Keratinocyte (primary cell): ENCODE measurements at regions not wholly inside any gene's neighbourhood (a gene's known extent, or its start where the extent isn't known, plus 50 kb on each side); places are given as distances from the start of the nearest gene placed in this dataset.

Source experiments
- DNase-seq: peaks from one replicate; pipeline ENCODE4 v3.0.0-alpha.2; 2011; ENCODE audit warnings: low read depth, missing footprints, low spot score
- FAIRE-seq: peaks from 2 replicates; lab custom pipeline; 2011; peaks lifted over from hg19 to GRCh38; lab: Jason Lieb, UNC
- H2AFZ ChIP-seq: 2 replicates; pipeline ENCODE4 v1.6.0; 2012; ENCODE audit warnings: low read length, control low read depth, inconsistent platforms; ENCODE audit not compliant: control insufficient read depth
- H3K27ac ChIP-seq: 2 replicates; pipeline ENCODE4 v1.5.1; 2011; ENCODE audit warnings: low read length; ENCODE audit not compliant: control insufficient read depth, insufficient read depth
- H3K27me3 ChIP-seq: 3 replicates; pipeline ENCODE4 v1.6.0; 2011; ENCODE audit warnings: low read length; ENCODE audit not compliant: control insufficient read depth, insufficient read depth; ENCODE audit errors: extremely low read depth
- H3K36me3 ChIP-seq, 2 experiments: 2 replicates in 1 of 2; 3 replicates in 1 of 2; pipeline ENCODE4 v1.5.1; 2011; ENCODE audit warnings: low read length in 2 of 2, mild to moderate bottlenecking in 1 of 2; ENCODE audit not compliant: control insufficient read depth in 2 of 2, insufficient read depth in 2 of 2; ENCODE audit errors: extremely low read depth in 1 of 2
- H3K4me1 ChIP-seq: 3 replicates; pipeline ENCODE4 v1.5.1; 2011; ENCODE audit warnings: low read length; ENCODE audit not compliant: control insufficient read depth, insufficient read depth; ENCODE audit errors: extremely low read depth
- H3K4me2 ChIP-seq: 3 replicates; pipeline ENCODE4 v1.6.0; 2011; ENCODE audit warnings: low read depth, low read length; ENCODE audit not compliant: control insufficient read depth, insufficient read depth; ENCODE audit errors: extremely low read depth
- H3K4me3 ChIP-seq, 3 experiments: fragments of 200-600 bp in 1 of 3; sonication (generic) in 1 of 3; 2 replicates in 2 of 3; 3 replicates in 1 of 3; pipeline ENCODE4 v1.5.1; 2011 to 2016; ENCODE audit warnings: low read length in 3 of 3, mild to moderate bottlenecking in 3 of 3, control low read depth in 2 of 3, inconsistent platforms in 1 of 3, low read depth in 1 of 3, mixed read lengths in 1 of 3, mixed run types in 1 of 3, moderate library complexity in 1 of 3; ENCODE audit not compliant: control insufficient read depth in 2 of 3, insufficient read depth in 2 of 3; ENCODE audit errors: extremely low read depth in 1 of 3
- H3K79me2 ChIP-seq: 2 replicates; pipeline ENCODE4 v1.6.0; 2012; ENCODE audit warnings: low read length; ENCODE audit not compliant: control insufficient read depth, insufficient read depth
- H3K9ac ChIP-seq: 3 replicates; pipeline ENCODE4 v1.6.0; 2011; ENCODE audit warnings: low read length; ENCODE audit not compliant: control insufficient read depth, insufficient read depth; ENCODE audit errors: extremely low read depth
- H3K9me1 ChIP-seq: 3 replicates; pipeline ENCODE4 v1.6.0; 2011; ENCODE audit warnings: low read length; ENCODE audit not compliant: control insufficient read depth, insufficient read depth; ENCODE audit errors: extremely low read depth
- H3K9me3 ChIP-seq: 2 replicates; pipeline ENCODE4 v1.5.1; 2012; ENCODE audit warnings: low read depth, low read length; ENCODE audit not compliant: control insufficient read depth
- H4K20me1 ChIP-seq: 3 replicates; pipeline ENCODE4 v1.6.0; 2011; ENCODE audit warnings: low read length; ENCODE audit not compliant: control insufficient read depth, insufficient read depth; ENCODE audit errors: extremely low read depth
- CTCF ChIP-seq, 3 experiments: IDR thresholded peaks in 1 of 3; conservative IDR thresholded peaks in 1 of 3; optimal IDR thresholded peaks in 1 of 3; 2 replicates in 2 of 3; 3 replicates in 1 of 3; pipeline versions ENCODE3 to v1.5.1; 2011; ENCODE audit warnings: low read length in 3 of 3, mild to moderate bottlenecking in 3 of 3, moderate library complexity in 2 of 3, control low read depth in 1 of 3, inconsistent platforms in 1 of 3; ENCODE audit not compliant: insufficient read depth in 2 of 3; ENCODE audit errors: extremely low read depth in 1 of 3
- EZH2 ChIP-seq: IDR thresholded peaks from one replicate; pipeline ENCODE4 v1.6.1; 2012; ENCODE audit warnings: inconsistent platforms, mild to moderate bottlenecking, low read length, moderate library complexity
- dilution Hi-C: fragments of 300-500 bp; cut with MboI; formaldehyde crosslinking; loops from one replicate; pipeline ENCODE4 v1.7.0; 2020; ENCODE audit warnings: low sequenced_read_pairs; ENCODE audit not compliant: extremely low pct_ligation_motif_present

DNA sequence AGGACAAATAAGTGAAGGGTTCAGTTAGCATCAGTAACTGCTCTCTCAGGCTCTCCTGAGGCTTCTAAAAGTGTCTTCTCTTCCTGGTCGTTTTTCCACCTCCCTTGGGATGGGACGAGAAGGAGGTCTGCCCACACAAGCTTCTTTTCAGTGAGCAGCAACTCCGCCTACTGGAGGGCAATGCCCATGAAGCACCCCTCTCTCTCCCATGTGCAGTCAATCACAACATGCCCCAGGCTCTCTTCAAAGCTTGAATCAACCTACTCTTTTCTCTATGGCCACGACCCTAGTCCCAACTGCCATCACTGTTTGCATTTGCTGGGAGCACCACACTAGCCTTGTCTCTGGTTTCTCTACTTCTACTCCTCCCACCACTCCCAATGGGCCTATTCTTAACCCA lies 135.6 kb downstream of the RPS24 start:
- H3K9me3 ChIP-seq: no peaks in the 10 kb centered on the region
- H4K20me1 ChIP-seq: no peaks in the 10 kb centered on the region
- DNase-seq (no peak), FAIRE-seq (no peak)
- dilution Hi-C loops: no loop called here
- peaks cover 6% of the 10 kb centered on the region for H3K4me1 ChIP-seq
- no peaks in the 10 kb centered on the region for H3K27me3 ChIP-seq
- no peaks in the 10 kb centered on the region for H3K79me2 ChIP-seq
- H3K36me3 ChIP-seq: no peaks in the 10 kb centered on the region
- TF ChIP-seq EZH2 (no peak), CTCF (optimal IDR thresholded peaks at IDR 0.05 in 1 of 3, IDR thresholded peaks at IDR 0.05 in 1 of 3, conservative IDR thresholded peaks at IDR 0.05 in 1 of 3; ENCODE audit: extremely low read depth in 1 of 3, insufficient read depth in 2 of 3, low read length in 3 of 3) (no peak)
- H3K9ac ChIP-seq: no peak overlapping the region
- no peak overlapping the region for H2AFZ ChIP-seq
- H3K4me3 ChIP-seq: no peak overlapping the region
- H3K27ac ChIP-seq: no peak overlapping the region
- H3K4me2 ChIP-seq: no peak overlapping the region
- H3K9me1 ChIP-seq: no peaks in the 10 kb centered on the region

- H4K20me1 ChIP-seq: no peaks in the 10 kb centered on the region
- H3K4me2 ChIP-seq: no peak overlapping the region
- DNase-seq: no peak
- no peak overlapping the region for H3K27ac ChIP-seq
- no peaks in the 10 kb centered on the region for H3K79me2 ChIP-seq
- dilution Hi-C loops: no loop called here
- H2AFZ ChIP-seq: no peak overlapping the region
- no peak for FAIRE-seq
- H3K4me3 ChIP-seq: no peak overlapping the region
- no peaks in the 10 kb centered on the region for H3K9me3 ChIP-seq
- peaks cover 6% of the 10 kb centered on the region for H3K4me1 ChIP-seq
- no peaks in the 10 kb centered on the region for H3K36me3 ChIP-seq
- no peak overlapping the region for H3K9ac ChIP-seq
- H3K9me1 ChIP-seq: no peaks in the 10 kb centered on the region
- no peak for TF ChIP-seq CTCF (optimal IDR thresholded peaks at IDR 0.05 in 1 of 3, IDR thresholded peaks at IDR 0.05 in 1 of 3, conservative IDR thresholded peaks at IDR 0.05 in 1 of 3; ENCODE audit: extremely low read depth in 1 of 3, insufficient read depth in 2 of 3, low read length in 3 of 3)
- TF ChIP-seq EZH2: no peak
- no peaks in the 10 kb centered on the region for H3K27me3 ChIP-seq
Measured at GRCh38 chr10:78170026-78170475, 136.4 kb downstream of the RPS24 start.
